ENCODE measurements at regions not wholly inside any gene's neighbourhood (a gene's known extent, or its start where the extent isn't known, plus 50 kb on each side); places are given as distances from the start of the nearest gene placed in this dataset.

DNA sequence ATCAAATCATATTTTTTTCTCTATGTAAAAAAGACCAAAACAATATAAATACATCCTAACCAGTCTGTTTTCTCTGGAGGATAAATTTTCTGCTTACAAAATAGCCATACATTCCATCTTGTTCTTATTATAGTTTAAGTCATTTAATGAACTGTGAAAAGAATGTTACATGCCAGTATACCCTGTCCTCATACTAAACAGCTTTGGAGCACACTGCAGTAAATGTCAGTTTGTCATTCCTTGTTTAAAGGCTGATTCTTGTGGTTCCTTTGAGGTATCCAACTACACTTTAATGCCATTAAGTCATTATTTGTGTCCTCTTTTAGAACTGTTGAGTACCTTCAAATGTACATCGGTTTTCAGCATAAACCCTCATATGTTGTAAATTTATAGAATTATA lies 52.7 kb upstream of the DCBLD2 start:
- TF ChIP-seq, protein P1, sequence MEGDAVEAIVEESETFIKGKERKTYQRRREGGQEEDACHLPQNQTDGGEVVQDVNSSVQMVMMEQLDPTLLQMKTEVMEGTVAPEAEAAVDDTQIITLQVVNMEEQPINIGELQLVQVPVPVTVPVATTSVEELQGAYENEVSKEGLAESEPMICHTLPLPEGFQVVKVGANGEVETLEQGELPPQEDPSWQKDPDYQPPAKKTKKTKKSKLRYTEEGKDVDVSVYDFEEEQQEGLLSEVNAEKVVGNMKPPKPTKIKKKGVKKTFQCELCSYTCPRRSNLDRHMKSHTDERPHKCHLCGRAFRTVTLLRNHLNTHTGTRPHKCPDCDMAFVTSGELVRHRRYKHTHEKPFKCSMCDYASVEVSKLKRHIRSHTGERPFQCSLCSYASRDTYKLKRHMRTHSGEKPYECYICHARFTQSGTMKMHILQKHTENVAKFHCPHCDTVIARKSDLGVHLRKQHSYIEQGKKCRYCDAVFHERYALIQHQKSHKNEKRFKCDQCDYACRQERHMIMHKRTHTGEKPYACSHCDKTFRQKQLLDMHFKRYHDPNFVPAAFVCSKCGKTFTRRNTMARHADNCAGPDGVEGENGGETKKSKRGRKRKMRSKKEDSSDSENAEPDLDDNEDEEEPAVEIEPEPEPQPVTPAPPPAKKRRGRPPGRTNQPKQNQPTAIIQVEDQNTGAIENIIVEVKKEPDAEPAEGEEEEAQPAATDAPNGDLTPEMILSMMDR (IDR thresholded peaks at IDR 0.05), result no peak
- TF ChIP-seq POLR2A (IDR thresholded peaks at IDR 0.05), result no peak
